CD4-positive, alpha-beta T cell treated with Interferon alpha-2 for 1 hour (primary cell): ENCODE measurements at regions not wholly inside any gene's neighbourhood (a gene's known extent, or its start where the extent isn't known, plus 50 kb on each side); places are given as distances from the start of the nearest gene placed in this dataset.
A peak's percentile ranks its signal among the peaks of the same experiment; 100 is the strongest.
"Not testable (repeated sequence)": the region's sequence is repeated elsewhere in the genome, so short reads cannot be mapped to it uniquely, and the experiment has no call there.

Experiments used
- DNase-seq, 2 donors: peaks; one replicate each; pipeline ENCODE4 v3.0.0-alpha.2; 2020 to 2022

GRCh38 chr14:21874167-21874566 is 200.5 kb upstream of the OR4E1 start:
- DNase-seq, result peak; percentile 4 to 44

- peak; percentile 61 to 82 for DNase-seq
Observed at GRCh38 chr14:21868442-21869046, 194.9 kb upstream of the OR4E1 start.

- DNase-seq, result no peak
Observed at GRCh38 chr14:21867541-21867940, 193.9 kb upstream of the OR4E1 start.

GRCh38 chr14:21866479-21866878 is 192.9 kb upstream of the OR4E1 start:
- no peak for DNase-seq

- DNase-seq, result no peak
Observed at GRCh38 chr14:21863289-21863688, 189.7 kb upstream of the OR4E1 start.

- no peak for DNase-seq
Observed at GRCh38 chr14:21861153-21861552, 187.5 kb upstream of the OR4E1 start.

GRCh38 chr14:21860172-21860571 is 186.6 kb upstream of the OR4E1 start:
- peak; percentile 25 to 73 for DNase-seq

GRCh38 chr14:21852775-21853174 is 179.2 kb upstream of the OR4E1 start:
- DNase-seq, result no peak

- peak; percentile 66 to 78 for DNase-seq
Observed at GRCh38 chr14:21852061-21852664, 178.5 kb upstream of the OR4E1 start.

GRCh38 chr14:21846902-21847301 is 173.3 kb upstream of the OR4E1 start:
- peak in 1 of 2 donors; percentile 39 for DNase-seq

- peak; percentile 63 to 79 for DNase-seq
Observed at GRCh38 chr14:21846227-21846885, 172.7 kb upstream of the OR4E1 start.

- peak in 1 of 2 donors; percentile 59 for DNase-seq
Observed at GRCh38 chr14:21840765-21841164, 167.1 kb upstream of the OR4E1 start.

- DNase-seq, result no peak
Observed at GRCh38 chr14:21833836-21834235, 160.2 kb upstream of the OR4E1 start.

GRCh38 chr14:21825845-21826244 is 152.2 kb upstream of the OR4E1 start:
- no peak for DNase-seq

- peak; percentile 33 to 69 for DNase-seq
Observed at GRCh38 chr14:21825149-21825743, 151.6 kb upstream of the OR4E1 start.

GRCh38 chr14:21822109-21822508 is 148.5 kb upstream of the OR4E1 start:
- DNase-seq, result no peak

GRCh38 chr14:21820631-21821030 is 147.0 kb upstream of the OR4E1 start:
- DNase-seq, result no peak

GRCh38 chr14:21819891-21820290 is 146.3 kb upstream of the OR4E1 start:
- not testable (repeated sequence) for DNase-seq

- DNase-seq, result not testable (repeated sequence)
Observed at GRCh38 chr14:21817010-21817409, 143.4 kb upstream of the OR4E1 start.

- DNase-seq, result no peak
Observed at GRCh38 chr14:21807975-21808374, 134.4 kb upstream of the OR4E1 start.

GRCh38 chr14:21804981-21805380 is 131.4 kb upstream of the OR4E1 start:
- no peak for DNase-seq

- no peak for DNase-seq
Observed at GRCh38 chr14:21802441-21802840, 128.8 kb upstream of the OR4E1 start.

GRCh38 chr14:21796916-21797315 is 123.3 kb upstream of the OR4E1 start:
- peak in 1 of 2 donors; percentile 9 for DNase-seq

- no peak for DNase-seq
Observed at GRCh38 chr14:21795456-21795855, 121.8 kb upstream of the OR4E1 start.
